ENCODE measurements at regions not wholly inside any gene's neighbourhood (a gene's known extent, or its start where the extent isn't known, plus 50 kb on each side); places are given as distances from the start of the nearest gene placed in this dataset.

- H3K9me3 ChIP-seq = no peaks in the 10 kb centered on the region
- H3K4me1 ChIP-seq = peaks cover 0 to 37% (median 0%) of the 10 kb centered on the region in 12 donors
- H3K4me3 ChIP-seq = no peak overlapping the region
- intact Hi-C loops (cut with DNase I) = no loop called here
- H3K27me3 ChIP-seq = no peaks in the 10 kb centered on the region
- H3K36me3 ChIP-seq = no peaks in the 10 kb centered on the region
- ATAC-seq (no peak), DNase-seq (no peak)
- H3K27ac ChIP-seq = no peak overlapping the region
- no peak for TF ChIP-seq POLR2A (IDR thresholded peaks at IDR 0.05)
- no peak for TF ChIP-seq CTCF (IDR thresholded peaks at IDR 0.05)
These were observed 122.7 kb upstream of the ADGRF1 start for GRCh38 chr6:47164877-47165276.

GRCh38 chr6:47163536-47163935 lies 121.4 kb upstream of the ADGRF1 start:
- H3K4me1 ChIP-seq = peaks cover 0 to 42% (median 0%) of the 10 kb centered on the region in 12 donors
- no peaks in the 10 kb centered on the region for H3K27me3 ChIP-seq
- TF ChIP-seq POLR2A (IDR thresholded peaks at IDR 0.05) (no peak), CTCF (IDR thresholded peaks at IDR 0.05) (no peak)
- DNase-seq (no peak), ATAC-seq (no peak)
- H3K36me3 ChIP-seq = no peaks in the 10 kb centered on the region
- H3K27ac ChIP-seq = no peak overlapping the region
- intact Hi-C loops (cut with DNase I) = no loop called here
- no peak overlapping the region for H3K4me3 ChIP-seq
- WGBS, 4 donors = 80 to 89% (median 81%) methylated on average over 3 of the region's 3 CpGs
- no peaks in the 10 kb centered on the region for H3K9me3 ChIP-seq

- Histone ChIP-seq H3K4me3 (no peak overlapping the region), H3K27me3 (no peaks in the 10 kb centered on the region), H3K27ac (no peak overlapping the region), H3K9me3 (no peaks in the 10 kb centered on the region), H3K36me3 (no peaks in the 10 kb centered on the region), H3K4me1 (peaks cover 0 to 42% (median 0%) of the 10 kb centered on the region in 12 donors)
- DNase-seq = no peak
- intact Hi-C loops (cut with DNase I) = no loop called here
- TF ChIP-seq POLR2A (IDR thresholded peaks at IDR 0.05) (no peak), CTCF (IDR thresholded peaks at IDR 0.05) (no peak)
- 61 to 79% (median 75%) methylated on average over 2 of the region's 2 CpGs for WGBS, 4 donors
- no peak for ATAC-seq
These were observed 120.7 kb upstream of the ADGRF1 start for GRCh38 chr6:47162793-47163192.

GRCh38 chr6:47162231-47162630 lies 120.1 kb upstream of the ADGRF1 start:
- H3K9me3 ChIP-seq = no peaks in the 10 kb centered on the region
- ATAC-seq (no peak), DNase-seq (no peak)
- no peaks in the 10 kb centered on the region for H3K36me3 ChIP-seq
- intact Hi-C loops (cut with DNase I) = no loop called here
- no peak overlapping the region for H3K4me3 ChIP-seq
- WGBS, 4 donors = 92 to 100% (median 96%) methylated on average over 1 of the region's 1 CpG
- H3K4me1 ChIP-seq = peaks cover 0 to 42% (median 0%) of the 10 kb centered on the region in 12 donors
- H3K27me3 ChIP-seq = no peaks in the 10 kb centered on the region
- H3K27ac ChIP-seq = no peak overlapping the region
- TF ChIP-seq CTCF (IDR thresholded peaks at IDR 0.05) (no peak), POLR2A (IDR thresholded peaks at IDR 0.05) (no peak)
